BLaER1 (cell line): ENCODE measurements at regions not wholly inside any gene's neighbourhood (a gene's known extent, or its start where the extent isn't known, plus 50 kb on each side); places are given as distances from the start of the nearest gene placed in this dataset.

ENCODE experiments used
- H3K27ac ChIP-seq: shearing (Covaris generic); formaldehyde crosslinking; 2 replicates; pipeline ENCODE4 v1.8.1; 2022
- H3K27me3 ChIP-seq: shearing (Covaris generic); formaldehyde crosslinking; 2 replicates; pipeline ENCODE4 v1.8.1; 2022
- H3K36me3 ChIP-seq: shearing (Covaris generic); formaldehyde crosslinking; 2 replicates; pipeline ENCODE4 v1.8.1; 2022
- H3K4me1 ChIP-seq: shearing (Covaris generic); formaldehyde crosslinking; 2 replicates; pipeline ENCODE4 v1.8.1; 2022
- H3K4me2 ChIP-seq: shearing (Covaris generic); formaldehyde crosslinking; 2 replicates; pipeline ENCODE4 v1.8.1; 2022
- H3K4me3 ChIP-seq: shearing (Covaris generic); formaldehyde crosslinking; 2 replicates; pipeline ENCODE4 v1.8.1; 2022
- H3K9ac ChIP-seq: shearing (Covaris generic); formaldehyde crosslinking; 2 replicates; pipeline ENCODE4 v1.8.1; 2022
- H3K9me3 ChIP-seq: shearing (Covaris generic); formaldehyde crosslinking; 2 replicates; pipeline ENCODE4 v1.8.1; 2022
- H4K20me1 ChIP-seq: shearing (Covaris generic); formaldehyde crosslinking; 2 replicates; pipeline ENCODE4 v1.8.1; 2022
- Cebpa-rat ChIP-seq: shearing (Covaris generic); IDR thresholded peaks from 2 replicates; pipeline ENCODE4 v1.8.1; 2022

- Histone ChIP-seq H3K4me1 (no peaks in the 10 kb centered on the region), H3K27ac (no peak overlapping the region), H3K9ac (no peak overlapping the region), H3K9me3 (no peaks in the 10 kb centered on the region; the same call in 1 of the 2 replicates), H3K4me2 (no peak overlapping the region), H3K36me3 (no peaks in the 10 kb centered on the region), H3K27me3 (no peaks in the 10 kb centered on the region), H4K20me1 (no peaks in the 10 kb centered on the region), H3K4me3 (no peak overlapping the region)
- no peak for TF ChIP-seq Cebpa-rat
Measured at GRCh38 chr18:56515522-56515921, 122.9 kb downstream of the TXNL1 start.

DNA sequence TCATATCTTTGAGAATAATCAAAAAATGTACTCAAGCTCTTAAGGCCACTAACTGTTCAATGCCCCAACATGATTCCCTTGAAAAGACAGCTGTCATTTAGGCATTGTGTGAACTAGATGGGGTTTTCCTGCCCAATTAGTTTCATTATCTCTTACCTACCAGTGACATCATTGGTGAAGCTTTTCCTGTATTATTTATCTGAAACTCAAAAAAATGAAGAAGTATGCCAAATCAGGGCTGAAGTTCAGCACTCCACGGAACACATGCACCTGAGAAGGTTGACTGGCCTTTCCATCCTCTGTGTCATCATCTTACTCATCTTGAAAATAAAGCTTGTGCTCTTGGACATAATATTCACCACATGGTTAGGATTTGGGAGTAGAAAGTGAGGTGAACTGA is 126.4 kb downstream of the TXNL1 start:
- no peaks in the 10 kb centered on the region for H4K20me1 ChIP-seq
- no peaks in the 10 kb centered on the region for H3K36me3 ChIP-seq
- H3K4me3 ChIP-seq = no peak overlapping the region

DNA sequence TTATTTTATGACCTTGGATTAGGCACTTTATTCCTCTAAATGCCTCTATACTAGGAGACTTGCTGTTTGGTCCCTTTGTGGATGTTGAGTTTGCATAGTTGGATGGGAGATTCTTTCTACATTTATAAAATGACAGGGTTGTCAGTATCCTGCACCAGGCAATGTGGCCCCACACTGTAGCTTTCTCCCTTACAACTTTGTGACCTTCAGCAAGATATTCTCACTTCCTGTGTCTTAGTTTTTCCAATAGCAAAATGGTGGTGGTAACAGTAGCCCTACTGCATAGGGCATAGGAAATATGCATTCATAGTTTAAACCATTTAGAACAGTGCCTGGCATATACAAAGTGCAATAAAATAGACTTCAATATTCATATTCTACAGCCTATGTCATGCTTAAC is 128.3 kb downstream of the TXNL1 start:
- Histone ChIP-seq H3K4me3 (no peak overlapping the region), H4K20me1 (no peaks in the 10 kb centered on the region), H3K9me3 (no peaks in the 10 kb centered on the region), H3K4me2 (no peak overlapping the region), H3K9ac (no peak overlapping the region), H3K36me3 (no peaks in the 10 kb centered on the region), H3K27me3 (no peaks in the 10 kb centered on the region), H3K4me1 (no peaks in the 10 kb centered on the region), H3K27ac (no peak overlapping the region)
- no peak for TF ChIP-seq Cebpa-rat

More for the DNA sequence above, 126.4 kb downstream of the TXNL1 start:
- no peak overlapping the region for H3K9ac ChIP-seq
- H3K27me3 ChIP-seq = no peaks in the 10 kb centered on the region
- H3K27ac ChIP-seq = no peak overlapping the region
- no peak overlapping the region for H3K4me2 ChIP-seq
- no peak for TF ChIP-seq Cebpa-rat
- no peaks in the 10 kb centered on the region for H3K4me1 ChIP-seq
- no peaks in the 10 kb centered on the region for H3K9me3 ChIP-seq

- H3K27ac ChIP-seq = no peak overlapping the region
- H3K27me3 ChIP-seq = no peaks in the 10 kb centered on the region
- no peak overlapping the region for H3K4me2 ChIP-seq
- H3K9ac ChIP-seq = no peak overlapping the region
- H3K4me3 ChIP-seq = no peak overlapping the region
- no peaks in the 10 kb centered on the region for H3K36me3 ChIP-seq
- no peaks in the 10 kb centered on the region for H3K4me1 ChIP-seq
- H3K9me3 ChIP-seq = no peaks in the 10 kb centered on the region
- no peak for TF ChIP-seq Cebpa-rat
- H4K20me1 ChIP-seq = no peaks in the 10 kb centered on the region
Measured at GRCh38 chr18:56509656-56510055, 128.7 kb downstream of the TXNL1 start.

DNA sequence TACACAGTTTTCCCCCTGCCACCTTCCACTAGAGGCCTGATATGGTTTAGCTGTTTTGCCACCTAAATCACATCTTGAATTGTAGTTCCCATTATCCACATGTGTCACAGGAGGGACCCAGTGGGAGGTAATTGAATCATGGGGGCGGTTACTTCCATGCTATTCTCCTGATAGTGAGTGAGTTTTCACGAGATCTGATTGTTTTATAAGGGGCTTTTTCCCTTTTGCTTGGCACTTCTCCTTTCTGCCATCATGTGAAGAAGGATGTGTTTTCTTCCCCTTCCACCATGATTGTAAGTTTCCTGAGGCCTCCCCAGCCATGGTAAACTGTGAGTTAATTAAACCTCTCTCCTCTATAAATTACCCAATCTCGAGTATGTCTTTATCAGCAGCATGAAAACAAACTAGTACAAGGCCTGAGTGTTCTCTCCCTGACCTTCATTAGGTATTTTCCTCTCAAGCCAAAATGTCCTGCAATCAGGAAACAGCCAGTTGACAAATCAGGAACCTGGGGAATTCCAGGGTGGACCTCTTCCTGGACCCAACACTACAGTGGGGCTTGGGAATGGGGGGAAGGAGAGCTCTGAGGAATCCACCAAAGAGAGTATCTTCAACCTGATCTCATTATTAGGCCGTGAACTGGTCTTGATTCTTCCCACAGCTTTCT is 129.9 kb downstream of the TXNL1 start:
- Histone ChIP-seq H3K4me2 (no peak overlapping the region), H3K9me3 (no peaks in the 10 kb centered on the region), H3K36me3 (no peaks in the 10 kb centered on the region), H3K9ac (no peak overlapping the region), H3K4me1 (no peaks in the 10 kb centered on the region), H3K27ac (no peak overlapping the region), H3K4me3 (no peak overlapping the region), H3K27me3 (no peaks in the 10 kb centered on the region), H4K20me1 (no peaks in the 10 kb centered on the region)
- no peak for TF ChIP-seq Cebpa-rat

GRCh38 chr18:56505971-56506370 is 132.4 kb downstream of the TXNL1 start:
- no peak overlapping the region for H3K9ac ChIP-seq
- H4K20me1 ChIP-seq = no peaks in the 10 kb centered on the region
- H3K4me2 ChIP-seq = no peak overlapping the region
- H3K36me3 ChIP-seq = no peaks in the 10 kb centered on the region
- no peaks in the 10 kb centered on the region for H3K27me3 ChIP-seq
- no peaks in the 10 kb centered on the region for H3K9me3 ChIP-seq
- no peaks in the 10 kb centered on the region for H3K4me1 ChIP-seq
- no peak overlapping the region for H3K4me3 ChIP-seq
- TF ChIP-seq Cebpa-rat = no peak
- H3K27ac ChIP-seq = no peak overlapping the region

- H3K9ac ChIP-seq = no peak overlapping the region
- no peaks in the 10 kb centered on the region for H3K27me3 ChIP-seq
- no peak overlapping the region for H3K4me2 ChIP-seq
- no peak overlapping the region for H3K27ac ChIP-seq
- no peaks in the 10 kb centered on the region for H3K36me3 ChIP-seq
- no peaks in the 10 kb centered on the region for H3K4me1 ChIP-seq
- H3K4me3 ChIP-seq = no peak overlapping the region
- no peak for TF ChIP-seq Cebpa-rat
- no peaks in the 10 kb centered on the region for H4K20me1 ChIP-seq
- no peaks in the 10 kb centered on the region for H3K9me3 ChIP-seq
Measured at GRCh38 chr18:56505293-56505692, 133.1 kb downstream of the TXNL1 start.

DNA sequence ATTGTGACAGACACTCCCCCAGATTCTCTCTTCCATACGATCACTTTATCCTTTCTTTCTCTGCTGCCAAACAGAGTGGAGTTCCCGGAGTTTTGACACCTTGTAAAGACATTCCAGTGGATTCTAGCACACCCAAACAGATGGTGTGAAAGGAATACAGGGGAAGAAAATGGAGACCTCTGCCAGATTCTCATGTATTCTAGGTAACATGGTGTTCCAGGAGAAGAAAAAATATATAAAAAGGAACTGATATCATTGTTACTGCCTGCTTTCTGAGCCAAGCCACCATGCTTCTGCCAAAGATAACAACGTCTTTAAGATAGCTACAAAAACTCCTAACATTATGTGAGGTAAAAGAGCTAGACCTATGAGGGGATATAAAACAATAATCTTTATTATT is 136.5 kb downstream of the TXNL1 start:
- Histone ChIP-seq H3K4me2 (no peak overlapping the region), H3K4me3 (no peak overlapping the region), H3K27ac (no peak overlapping the region), H3K4me1 (no peaks in the 10 kb centered on the region), H3K27me3 (no peaks in the 10 kb centered on the region), H3K9me3 (no peaks in the 10 kb centered on the region), H3K9ac (no peak overlapping the region), H3K36me3 (no peaks in the 10 kb centered on the region), H4K20me1 (no peaks in the 10 kb centered on the region)
- no peak for TF ChIP-seq Cebpa-rat

- H3K36me3 ChIP-seq = no peaks in the 10 kb centered on the region
- H3K4me1 ChIP-seq = no peaks in the 10 kb centered on the region
- no peaks in the 10 kb centered on the region for H3K27me3 ChIP-seq
- H3K9ac ChIP-seq = no peak overlapping the region
- TF ChIP-seq Cebpa-rat = no peak
- no peak overlapping the region for H3K27ac ChIP-seq
- no peak overlapping the region for H3K4me3 ChIP-seq
- no peak overlapping the region for H3K4me2 ChIP-seq
- no peaks in the 10 kb centered on the region for H4K20me1 ChIP-seq
- H3K9me3 ChIP-seq = no peaks in the 10 kb centered on the region
Measured at GRCh38 chr18:56495884-56496283, 142.5 kb downstream of the TXNL1 start.

DNA sequence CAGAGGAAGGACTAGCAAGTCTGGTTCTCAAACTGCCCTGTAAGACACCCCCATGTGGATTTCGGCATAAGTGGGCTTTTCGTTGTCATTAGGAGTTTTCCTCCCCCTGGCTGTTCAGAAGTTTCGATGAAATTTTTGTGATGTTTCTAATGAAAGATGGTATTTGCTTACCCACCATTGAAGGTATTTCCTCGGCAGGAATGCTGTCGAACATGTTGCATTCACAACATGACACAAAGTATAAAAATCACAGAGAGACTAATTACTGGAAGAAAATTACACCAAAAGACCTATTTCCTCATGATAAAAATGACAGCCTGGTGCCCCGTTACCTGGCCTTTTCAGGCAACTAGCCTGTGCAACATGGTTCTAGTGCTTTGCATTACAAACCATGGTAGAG is 144.9 kb downstream of the TXNL1 start:
- no peaks in the 10 kb centered on the region for H3K27me3 ChIP-seq
- no peaks in the 10 kb centered on the region for H4K20me1 ChIP-seq
- TF ChIP-seq Cebpa-rat = no peak
- H3K36me3 ChIP-seq = no peaks in the 10 kb centered on the region
- no peaks in the 10 kb centered on the region for H3K4me1 ChIP-seq
- no peak overlapping the region for H3K4me2 ChIP-seq
- H3K9ac ChIP-seq = no peak overlapping the region
- H3K27ac ChIP-seq = no peak overlapping the region
- no peak overlapping the region for H3K4me3 ChIP-seq
- H3K9me3 ChIP-seq = no peaks in the 10 kb centered on the region

GRCh38 chr18:56492136-56492535 is 146.3 kb downstream of the TXNL1 start:
- H3K36me3 ChIP-seq = no peaks in the 10 kb centered on the region
- no peak overlapping the region for H3K27ac ChIP-seq
- H3K27me3 ChIP-seq = no peaks in the 10 kb centered on the region
- H3K4me3 ChIP-seq = no peak overlapping the region
- no peaks in the 10 kb centered on the region for H3K4me1 ChIP-seq
- no peak overlapping the region for H3K4me2 ChIP-seq
- H3K9ac ChIP-seq = no peak overlapping the region
- no peaks in the 10 kb centered on the region for H3K9me3 ChIP-seq
- no peak for TF ChIP-seq Cebpa-rat
- H4K20me1 ChIP-seq = no peaks in the 10 kb centered on the region
